ENCODE measurements at regions not wholly inside any gene's neighbourhood (a gene's known extent, or its start where the extent isn't known, plus 50 kb on each side); places are given as distances from the start of the nearest gene placed in this dataset.

- intact Hi-C loops (cut with DNase I; ENCODE audit: low total_unique reads): no loop called here
- Histone ChIP-seq H3K4me3 (no peak overlapping the region), H3K9me3 (no peaks in the 10 kb centered on the region), H3K27ac (no peak overlapping the region), H3K4me1 (no peaks in the 10 kb centered on the region), H3K27me3 (no peaks in the 10 kb centered on the region), H3K36me3 (ENCODE audit: low read depth, missing control alignments) (no peaks in the 10 kb centered on the region)
- DNase-seq: no peak
- no peak for TF ChIP-seq POLR2A (IDR thresholded peaks at IDR 0.05)
- TF ChIP-seq, protein P1, sequence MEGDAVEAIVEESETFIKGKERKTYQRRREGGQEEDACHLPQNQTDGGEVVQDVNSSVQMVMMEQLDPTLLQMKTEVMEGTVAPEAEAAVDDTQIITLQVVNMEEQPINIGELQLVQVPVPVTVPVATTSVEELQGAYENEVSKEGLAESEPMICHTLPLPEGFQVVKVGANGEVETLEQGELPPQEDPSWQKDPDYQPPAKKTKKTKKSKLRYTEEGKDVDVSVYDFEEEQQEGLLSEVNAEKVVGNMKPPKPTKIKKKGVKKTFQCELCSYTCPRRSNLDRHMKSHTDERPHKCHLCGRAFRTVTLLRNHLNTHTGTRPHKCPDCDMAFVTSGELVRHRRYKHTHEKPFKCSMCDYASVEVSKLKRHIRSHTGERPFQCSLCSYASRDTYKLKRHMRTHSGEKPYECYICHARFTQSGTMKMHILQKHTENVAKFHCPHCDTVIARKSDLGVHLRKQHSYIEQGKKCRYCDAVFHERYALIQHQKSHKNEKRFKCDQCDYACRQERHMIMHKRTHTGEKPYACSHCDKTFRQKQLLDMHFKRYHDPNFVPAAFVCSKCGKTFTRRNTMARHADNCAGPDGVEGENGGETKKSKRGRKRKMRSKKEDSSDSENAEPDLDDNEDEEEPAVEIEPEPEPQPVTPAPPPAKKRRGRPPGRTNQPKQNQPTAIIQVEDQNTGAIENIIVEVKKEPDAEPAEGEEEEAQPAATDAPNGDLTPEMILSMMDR (IDR thresholded peaks at IDR 0.05): no peak
- 78 to 87% methylated on average over 3 to 4 of the region's 4 CpGs for WGBS, 2 donors
These were observed 116.0 kb downstream of the PXDC1 start for GRCh38 chr6:3635482-3635881.

GRCh38 chr6:3634280-3634816, 117.2 kb downstream of the PXDC1 start:
- DNase-seq: no peak
- H3K27ac ChIP-seq: no peak overlapping the region
- intact Hi-C loops (cut with DNase I; ENCODE audit: low total_unique reads): no loop called here
- TF ChIP-seq, protein P1 (IDR thresholded peaks at IDR 0.05): no peak
- no peak for TF ChIP-seq POLR2A (IDR thresholded peaks at IDR 0.05)
- no peak overlapping the region for H3K4me3 ChIP-seq
- no peaks in the 10 kb centered on the region for H3K27me3 ChIP-seq
- WGBS, 2 donors: 87 to 92% methylated on average over 5 of the region's 5 CpGs
- H3K9me3 ChIP-seq: no peaks in the 10 kb centered on the region
- H3K36me3 ChIP-seq (ENCODE audit: low read depth, missing control alignments): no peaks in the 10 kb centered on the region
- H3K4me1 ChIP-seq: no peaks in the 10 kb centered on the region

- DNase-seq: no peak
- Histone ChIP-seq H3K27ac (no peak overlapping the region), H3K4me3 (no peak overlapping the region), H3K9me3 (no peaks in the 10 kb centered on the region), H3K4me1 (no peaks in the 10 kb centered on the region), H3K27me3 (no peaks in the 10 kb centered on the region), H3K36me3 (ENCODE audit: low read depth, missing control alignments) (no peaks in the 10 kb centered on the region)
- intact Hi-C loops (cut with DNase I; ENCODE audit: low total_unique reads): no loop called here
- WGBS, 2 donors: 84 to 89% methylated on average over 5 of the region's 5 CpGs
- TF ChIP-seq, protein P1 (IDR thresholded peaks at IDR 0.05): no peak
- TF ChIP-seq POLR2A (IDR thresholded peaks at IDR 0.05): no peak
These were observed 117.8 kb downstream of the PXDC1 start for GRCh38 chr6:3633711-3634110.

- intact Hi-C loops (cut with DNase I; ENCODE audit: low total_unique reads): no loop called here
- Histone ChIP-seq H3K9me3 (no peaks in the 10 kb centered on the region), H3K36me3 (ENCODE audit: low read depth, missing control alignments) (no peaks in the 10 kb centered on the region), H3K4me3 (no peak overlapping the region), H3K27me3 (no peaks in the 10 kb centered on the region), H3K4me1 (no peaks in the 10 kb centered on the region), H3K27ac (no peak overlapping the region)
- DNase-seq: no peak
- 93% methylated on average over 7 of the region's 7 CpGs for WGBS, 2 donors
- TF ChIP-seq POLR2A (IDR thresholded peaks at IDR 0.05): no peak
- TF ChIP-seq, protein P1 (IDR thresholded peaks at IDR 0.05): no peak
These were observed 119.6 kb downstream of the PXDC1 start for GRCh38 chr6:3631877-3632276.

DNA sequence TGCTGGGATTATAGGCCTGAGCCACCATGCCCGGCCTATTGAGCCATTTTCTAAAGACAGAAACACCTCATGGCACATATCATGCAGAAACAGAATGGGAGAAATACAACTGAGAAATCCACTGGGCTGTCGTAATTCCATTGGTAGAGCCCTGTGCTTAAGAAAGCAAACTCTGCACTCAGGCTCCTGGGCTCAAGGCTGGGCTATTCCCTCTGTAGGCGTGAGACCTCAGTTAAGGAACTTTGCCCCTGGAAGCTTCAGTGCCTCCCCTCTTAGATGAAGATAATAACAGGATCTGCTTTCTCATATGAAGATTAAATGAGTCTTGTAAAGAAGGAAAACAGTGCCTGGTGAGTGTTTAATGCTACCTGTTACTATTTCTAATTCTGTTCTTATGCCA, 120.3 kb downstream of the PXDC1 start:
- Histone ChIP-seq H3K27ac (no peak overlapping the region), H3K36me3 (ENCODE audit: low read depth, missing control alignments) (no peaks in the 10 kb centered on the region), H3K27me3 (no peaks in the 10 kb centered on the region), H3K9me3 (no peaks in the 10 kb centered on the region), H3K4me1 (no peaks in the 10 kb centered on the region), H3K4me3 (no peak overlapping the region)
- TF ChIP-seq, protein P1 (IDR thresholded peaks at IDR 0.05): no peak
- TF ChIP-seq POLR2A (IDR thresholded peaks at IDR 0.05): no peak
- WGBS, 2 donors: 92 to 95% methylated on average over 3 of the region's 3 CpGs
- intact Hi-C loops (cut with DNase I; ENCODE audit: low total_unique reads): no loop called here
- DNase-seq: no peak

Measured in testis (tissue), 2 donors.